ENCODE measurements at regions not wholly inside any gene's neighbourhood (a gene's known extent, or its start where the extent isn't known, plus 50 kb on each side); places are given as distances from the start of the nearest gene placed in this dataset.

- TF ChIP-seq RARB (CRISPR knock-in tag; IDR thresholded peaks at IDR 0.05) (no peak), ZNF565 (CRISPR knock-in tag; conservative IDR thresholded peaks at IDR 0.05; ENCODE audit: low read depth) (no peak), ZFP3 (CRISPR knock-in tag; IDR thresholded peaks at IDR 0.05) (no peak), ARNTL (CRISPR knock-in tag; IDR thresholded peaks at IDR 0.05; ENCODE audit: borderline replicate concordance, low read depth) (no peak), TOX (CRISPR knock-in tag; IDR thresholded peaks at IDR 0.05; ENCODE audit: borderline replicate concordance) (no peak), ZNF8 (CRISPR knock-in tag; IDR thresholded peaks at IDR 0.05) (no peak), ZNF70 (CRISPR knock-in tag; IDR thresholded peaks at IDR 0.05) (no peak), PATZ1 (CRISPR knock-in tag; IDR thresholded peaks at IDR 0.05; ENCODE audit: borderline replicate concordance) (no peak), PPARA (CRISPR knock-in tag; IDR thresholded peaks at IDR 0.05; ENCODE audit: borderline replicate concordance) (no peak), ZC3H10 (CRISPR knock-in tag; IDR thresholded peaks at IDR 0.05) (no peak), OSR1 (CRISPR knock-in tag; IDR thresholded peaks at IDR 0.05) (no peak), CREB5 (CRISPR knock-in tag; IDR thresholded peaks at IDR 0.05; ENCODE audit: low read depth) (no peak)
- ATAC-seq = no peak
Measured at GRCh38 chr11:82527081-82527584, 206.5 kb downstream of the FAM181B start.

GRCh38 chr11:82523141-82523540, 210.5 kb downstream of the FAM181B start:
- no peak for TF ChIP-seq CREB5 (CRISPR knock-in tag; IDR thresholded peaks at IDR 0.05; ENCODE audit: low read depth)
- no peak for TF ChIP-seq ISL1 (CRISPR knock-in tag; IDR thresholded peaks at IDR 0.05)
- TF ChIP-seq ZNF8 (CRISPR knock-in tag; IDR thresholded peaks at IDR 0.05) = no peak
- no peak for TF ChIP-seq CSRNP3 (CRISPR knock-in tag; IDR thresholded peaks at IDR 0.05)
- TF ChIP-seq TOX (CRISPR knock-in tag; IDR thresholded peaks at IDR 0.05; ENCODE audit: borderline replicate concordance) = no peak
- TF ChIP-seq OSR1 (CRISPR knock-in tag; IDR thresholded peaks at IDR 0.05) = no peak
- no peak for TF ChIP-seq TCF4 (CRISPR knock-in tag; IDR thresholded peaks at IDR 0.05; ENCODE audit: borderline replicate concordance)
- TF ChIP-seq PATZ1 (CRISPR knock-in tag; IDR thresholded peaks at IDR 0.05; ENCODE audit: borderline replicate concordance) = no peak
- TF ChIP-seq ESRRG (CRISPR knock-in tag; IDR thresholded peaks at IDR 0.05) = no peak
- TF ChIP-seq ZC3H10 (CRISPR knock-in tag; IDR thresholded peaks at IDR 0.05) = no peak
- TF ChIP-seq BACH2 (CRISPR knock-in tag; IDR thresholded peaks at IDR 0.05; ENCODE audit: borderline replicate concordance) = no peak
- no peak for TF ChIP-seq POU6F1 (CRISPR knock-in tag; IDR thresholded peaks at IDR 0.05; ENCODE audit: borderline replicate concordance, low read depth)
- no peak for TF ChIP-seq TSHZ2 (CRISPR knock-in tag; IDR thresholded peaks at IDR 0.05)
- TF ChIP-seq ZFP3 (CRISPR knock-in tag; IDR thresholded peaks at IDR 0.05) = no peak
- TF ChIP-seq ZFP30 (CRISPR knock-in tag; IDR thresholded peaks at IDR 0.05) = no peak
- TF ChIP-seq SNAI2 (CRISPR knock-in tag; IDR thresholded peaks at IDR 0.05) = no peak
- no peak for TF ChIP-seq ARNTL (CRISPR knock-in tag; IDR thresholded peaks at IDR 0.05; ENCODE audit: borderline replicate concordance, low read depth)
- no peak for TF ChIP-seq PPARA (CRISPR knock-in tag; IDR thresholded peaks at IDR 0.05; ENCODE audit: borderline replicate concordance)
- no peak for ATAC-seq

Measured in SK-N-SH treated with all-trans-retinoic acid at 6 μM for 48 hours (cell line).